K562 (cell line): ENCODE measurements at regions not wholly inside any gene's neighbourhood (a gene's known extent, or its start where the extent isn't known, plus 50 kb on each side); places are given as distances from the start of the nearest gene placed in this dataset.

Experiments
- ATAC-seq: fragments of 200-7000 bp; cut with Tn5 transposase; 3 replicates; pipeline ENCODE4 v1.9.1; 2020; ENCODE audit warnings: moderate library complexity
- BruUV-seq: library from RNA; stranded (reverse); fragments of 400-500 nt; replicated peaks from 2 replicates; lab custom pipeline; 2021; lab: Mats Ljungman, UMichigan
- CTCF ChIA-PET: fragments of 300-600 bp; formaldehyde crosslinking; extraction: SDS; loops from one replicate; lab custom pipeline; 2021; ENCODE audit warnings: low intra/inter-chr PET ratio; lab: Yijun Ruan, JAX
- POLR2A ChIA-PET: fragments of 300-600, 350-650 bp; sonication (Branson Sonifier 250); formaldehyde crosslinking; extraction: SDS; loops from one replicate; lab custom pipeline; 2021; ENCODE audit warnings: antibody characterized with exemption, inconsistent platforms; lab: Yijun Ruan, JAX
- DNase-seq, 4 experiments: peaks; one replicate each; pipeline versions ENCODE4 v3.0.0 to v3.0.0-alpha.2; 2011 to 2018; ENCODE audit warnings: low spot score in 3 of 4, mixed read lengths in 3 of 4; ENCODE audit errors: extremely low read depth in 1 of 4
- FAIRE-seq: peaks from 2 replicates; lab custom pipeline; 2011; peaks lifted over from hg19 to GRCh38; lab: Jason Lieb, UNC
- H2AFZ ChIP-seq: 2 replicates; pipeline ENCODE4 v1.6.0; 2011; ENCODE audit warnings: low read depth, low read length, control low read depth, inconsistent platforms
- H3K27ac ChIP-seq: fragments of 200-600 bp; 3 replicates; pipeline ENCODE4 v1.8.0; 2011; ENCODE audit warnings: low read depth, mild to moderate bottlenecking, control low read depth, inconsistent platforms, low read length, moderate library complexity, mixed read lengths; ENCODE audit errors: extremely low read depth
- H3K27me3 ChIP-seq, 2 experiments: fragments of 300-600 bp in 1 of 2; 2 replicates in 1 of 2; 3 replicates in 1 of 2; pipeline versions ENCODE4 v1.6.0 to v1.8.0; 2011; ENCODE audit warnings: inconsistent platforms in 2 of 2, low read length in 2 of 2, mild to moderate bottlenecking in 1 of 2, mixed read lengths in 1 of 2, moderate library complexity in 1 of 2; ENCODE audit not compliant: control insufficient read depth in 2 of 2, insufficient read depth in 2 of 2
- H3K36me3 ChIP-seq: fragments of 300-600 bp; 3 replicates; pipeline ENCODE4 v1.8.0; 2011; ENCODE audit warnings: mild to moderate bottlenecking, low read length, inconsistent platforms; ENCODE audit not compliant: control insufficient read depth, insufficient read depth
- H3K4me1 ChIP-seq, 2 experiments: fragments of 200-600 bp in 1 of 2; replicated peaks in 1 of 2; 2 replicates in 1 of 2; 3 replicates in 1 of 2; pipeline versions ENCODE4 v1.5.1 to v1.8.0; 2011; ENCODE audit warnings: inconsistent platforms in 2 of 2, low read length in 2 of 2, mild to moderate bottlenecking in 1 of 2, mixed read lengths in 1 of 2, moderate library complexity in 1 of 2; ENCODE audit not compliant: control insufficient read depth in 2 of 2, insufficient read depth in 2 of 2
- H3K4me2 ChIP-seq: 2 replicates; pipeline ENCODE4 v1.6.1; 2011; ENCODE audit warnings: low read length, control low read depth, inconsistent platforms, mixed read lengths; ENCODE audit not compliant: insufficient read depth
- H3K4me3 ChIP-seq: fragments of 200-600 bp; sonication (generic), shearing (Covaris generic); 2 replicates; pipeline ENCODE4 v1.5.1; 2016; ENCODE audit warnings: control low read depth, inconsistent platforms
- H3K79me2 ChIP-seq: fragments of 200-600 bp; 3 replicates; pipeline ENCODE4 v1.8.0; 2011; ENCODE audit warnings: low read length, inconsistent platforms; ENCODE audit not compliant: control insufficient read depth, insufficient read depth
- H3K9ac ChIP-seq, 2 experiments: 2 replicates each; pipeline versions ENCODE4 v1.6.0 to v1.6.1; 2011; ENCODE audit warnings: low read depth in 2 of 2, low read length in 2 of 2, control low read depth in 1 of 2, inconsistent platforms in 1 of 2, mild to moderate bottlenecking in 1 of 2, mixed read lengths in 1 of 2; ENCODE audit not compliant: insufficient read depth in 1 of 2
- H3K9me1 ChIP-seq: one replicate; pipeline ENCODE4 v1.6.0; 2011; ENCODE audit warnings: inconsistent platforms, mild to moderate bottlenecking, low read length, moderate library complexity; ENCODE audit not compliant: control insufficient read depth, insufficient read depth
- H3K9me3 ChIP-seq: replicated peaks from 2 replicates; pipeline ENCODE4 v1.5.1; 2011; ENCODE audit warnings: low read depth, low read length, inconsistent platforms; ENCODE audit not compliant: control insufficient read depth, insufficient read depth
- H4K20me1 ChIP-seq: replicated peaks from 2 replicates; pipeline ENCODE4 v1.6.1; 2011; ENCODE audit warnings: low read length, inconsistent platforms, mixed read lengths; ENCODE audit not compliant: control insufficient read depth, insufficient read depth
- BRD9 ChIP-seq: fragments of 450-650 bp; IDR thresholded peaks from 2 replicates; pipeline ENCODE4 v1.6.1; 2018; ENCODE audit warnings: low read depth; ENCODE audit not compliant: partially characterized antibody
- CBX5 ChIP-seq: IDR thresholded peaks from 2 replicates; pipeline ENCODE4 v1.6.1; 2014; ENCODE audit warnings: low read depth, borderline replicate concordance
- DPF2 ChIP-seq: fragments of 450-650 bp; IDR thresholded peaks from 2 replicates; pipeline ENCODE4 v1.6.1; 2016
- EWSR1 ChIP-seq: fragments of 450-650 bp; IDR thresholded peaks from 2 replicates; pipeline ENCODE4 v1.6.1; 2018; ENCODE audit warnings: borderline replicate concordance, mild to moderate bottlenecking, low read depth, moderate library complexity; ENCODE audit not compliant: partially characterized antibody
- FOXK2 ChIP-seq, 2 experiments: fragments of 450-650 bp; IDR thresholded peaks in 1 of 2; conservative IDR thresholded peaks in 1 of 2; 2 replicates each; pipeline ENCODE4 v1.6.1; 2016; ENCODE audit warnings: low read depth in 2 of 2, mild to moderate bottlenecking in 1 of 2
- MCM3 ChIP-seq: fragments of 450-650 bp; IDR thresholded peaks from 2 replicates; pipeline ENCODE4 v1.6.1; 2016
- MEF2A ChIP-seq: IDR thresholded peaks from 2 replicates; pipeline ENCODE4 v1.6.1; 2011; ENCODE audit warnings: low read depth, mild to moderate bottlenecking, low read length, moderate library complexity; ENCODE audit not compliant: control insufficient read depth
- POLR3G ChIP-seq: IDR thresholded peaks from 2 replicates; pipeline ENCODE4 v1.6.1; 2011; ENCODE audit not compliant: insufficient read length, insufficient replicate concordance; ENCODE audit errors: extremely low read depth
- SMARCB1 ChIP-seq: IDR thresholded peaks from 2 replicates; pipeline ENCODE4 v1.6.1; 2011; ENCODE audit warnings: improper control_type of control experiment, low read depth; ENCODE audit not compliant: insufficient read length
- TAF1 ChIP-seq: IDR thresholded peaks from 2 replicates; pipeline ENCODE4 v1.6.1; 2011; ENCODE audit warnings: mild to moderate bottlenecking, low read length, moderate library complexity; ENCODE audit not compliant: insufficient read depth, control insufficient read depth, severe bottlenecking; ENCODE audit errors: extremely low read depth
- ZNF12 ChIP-seq: sonication (generic); formaldehyde crosslinking; IDR thresholded peaks from 2 replicates; pipeline ENCODE4 v1.4.0; 2020; ENCODE audit warnings: mild to moderate bottlenecking, missing genetic modification reagents
- ZNF134 ChIP-seq: fragments of 250-450 bp; sonication (Bioruptor Pico); conservative IDR thresholded peaks from 2 replicates; pipeline ENCODE4 v1.4.0; 2020
- ZNF197 ChIP-seq: fragments of 200-800 bp; sonication (Bioruptor generic); IDR thresholded peaks from 2 replicates; pipeline ENCODE4 v1.6.1; 2016; ENCODE audit warnings: low read depth, missing genetic modification characterization, missing compliant biosample characterization
- ZNF347 ChIP-seq: fragments of 450-650 bp; formaldehyde crosslinking; IDR thresholded peaks from 2 replicates; pipeline ENCODE4 v1.4.0; 2020; ENCODE audit warnings: low read depth, mild to moderate bottlenecking, moderate library complexity
- ZNF57 ChIP-seq: fragments of 450-650 bp; formaldehyde crosslinking; IDR thresholded peaks from 2 replicates; pipeline ENCODE4 v1.4.0; 2020; ENCODE audit warnings: mild to moderate bottlenecking, moderate library complexity
- ZNF830 ChIP-seq: fragments of 250-450 bp; sonication (Bioruptor Pico); IDR thresholded peaks from 2 replicates; pipeline ENCODE4 v1.5.0; 2021; ENCODE audit warnings: mild to moderate bottlenecking
- WGBS: fragments of 100-300 bp; shearing (Covaris generic); methylation state at CpG from one replicate; pipeline ENCODE4 v1.1.6; 2016; ENCODE audit warnings: low coverage, mixed read lengths; ENCODE audit not compliant: insufficient coverage; ENCODE audit errors: missing lambda C conversion rate; 5-methylcytosine and 5-hydroxymethylcytosine counted together
- in situ Hi-C: fragments of 300-500 bp; cut with MboI; formaldehyde crosslinking; loops from 4 replicates; pipeline ENCODE4 v1.15.0; 2018; ENCODE audit warnings: inconsistent platforms, mixed read lengths
- intact Hi-C: fragments of 100-400 bp; cut with micrococcal nuclease; formaldehyde crosslinking; loops from 2 replicates; pipeline ENCODE4 v1.14.2; 2022
- TF ChIP-seq, protein P1 (sequence below): fragments of 250-450 bp; sonication (Bioruptor Pico); IDR thresholded peaks from 2 replicates; pipeline ENCODE4 v1.5.1; 2021; ENCODE audit warnings: mild to moderate bottlenecking
- TF ChIP-seq, protein P2 (sequence below): fragments of 450-650 bp; formaldehyde crosslinking; IDR thresholded peaks from 2 replicates; pipeline ENCODE4 v1.4.0; 2020; ENCODE audit warnings: mild to moderate bottlenecking, mixed read lengths

DNA sequence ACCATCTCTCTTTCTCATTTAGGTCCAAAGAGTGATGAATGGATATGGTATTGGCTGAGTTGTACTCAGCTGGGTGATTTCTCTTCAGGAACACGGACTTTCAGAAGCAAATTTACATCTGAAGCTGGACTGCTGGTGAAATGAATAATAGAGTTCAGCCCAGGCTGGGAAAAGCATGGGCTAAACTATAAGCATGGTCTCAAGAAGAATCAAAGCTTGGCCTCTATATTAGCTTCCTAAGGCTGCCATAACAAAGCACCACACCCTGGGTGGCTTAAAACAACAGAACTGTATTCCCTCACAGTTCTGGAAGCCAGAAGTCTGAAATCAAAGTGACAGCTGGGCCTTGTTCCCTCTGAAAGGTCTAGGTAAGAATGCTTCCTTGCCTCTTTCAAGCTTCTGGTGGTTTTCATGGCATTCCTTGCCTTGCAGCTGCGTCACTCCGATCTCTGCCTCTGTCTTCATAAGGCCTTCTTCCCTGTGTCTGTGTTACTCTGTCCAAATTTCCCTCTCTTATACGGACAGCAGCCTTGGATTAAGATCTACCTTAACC lies 89.8 kb upstream of the CES5A start (continued):
- TF ChIP-seq MEF2A (no peak), ZNF57 (CRISPR knock-in tag) (no peak), ZNF347 (CRISPR knock-in tag) (no peak), TAF1 (no peak)
- TF ChIP-seq, protein P1, sequence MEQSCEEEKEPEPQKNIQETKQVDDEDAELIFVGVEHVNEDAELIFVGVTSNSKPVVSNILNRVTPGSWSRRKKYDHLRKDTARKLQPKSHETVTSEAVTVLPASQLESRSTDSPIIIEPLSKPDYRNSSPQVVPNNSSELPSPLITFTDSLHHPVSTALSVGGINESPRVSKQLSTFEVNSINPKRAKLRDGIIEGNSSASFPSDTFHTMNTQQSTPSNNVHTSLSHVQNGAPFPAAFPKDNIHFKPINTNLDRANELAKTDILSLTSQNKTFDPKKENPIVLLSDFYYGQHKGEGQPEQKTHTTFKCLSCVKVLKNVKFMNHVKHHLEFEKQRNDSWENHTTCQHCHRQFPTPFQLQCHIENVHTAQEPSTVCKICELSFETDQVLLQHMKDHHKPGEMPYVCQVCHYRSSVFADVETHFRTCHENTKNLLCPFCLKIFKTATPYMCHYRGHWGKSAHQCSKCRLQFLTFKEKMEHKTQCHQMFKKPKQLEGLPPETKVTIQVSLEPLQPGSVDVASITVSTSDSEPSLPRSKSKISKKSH (CRISPR knock-in tag), result no peak
- TF ChIP-seq, protein P2, sequence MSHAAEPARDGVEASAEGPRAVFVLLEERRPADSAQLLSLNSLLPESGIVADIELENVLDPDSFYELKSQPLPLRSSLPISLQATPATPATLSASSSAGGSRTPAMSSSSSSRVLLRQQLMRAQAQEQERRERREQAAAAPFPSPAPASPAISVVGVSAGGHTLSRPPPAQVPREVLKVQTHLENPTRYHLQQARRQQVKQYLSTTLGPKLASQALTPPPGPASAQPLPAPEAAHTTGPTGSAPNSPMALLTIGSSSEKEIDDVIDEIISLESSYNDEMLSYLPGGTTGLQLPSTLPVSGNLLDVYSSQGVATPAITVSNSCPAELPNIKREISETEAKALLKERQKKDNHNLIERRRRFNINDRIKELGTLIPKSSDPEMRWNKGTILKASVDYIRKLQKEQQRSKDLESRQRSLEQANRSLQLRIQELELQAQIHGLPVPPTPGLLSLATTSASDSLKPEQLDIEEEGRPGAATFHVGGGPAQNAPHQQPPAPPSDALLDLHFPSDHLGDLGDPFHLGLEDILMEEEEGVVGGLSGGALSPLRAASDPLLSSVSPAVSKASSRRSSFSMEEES (CRISPR knock-in tag), result no peak

DNA sequence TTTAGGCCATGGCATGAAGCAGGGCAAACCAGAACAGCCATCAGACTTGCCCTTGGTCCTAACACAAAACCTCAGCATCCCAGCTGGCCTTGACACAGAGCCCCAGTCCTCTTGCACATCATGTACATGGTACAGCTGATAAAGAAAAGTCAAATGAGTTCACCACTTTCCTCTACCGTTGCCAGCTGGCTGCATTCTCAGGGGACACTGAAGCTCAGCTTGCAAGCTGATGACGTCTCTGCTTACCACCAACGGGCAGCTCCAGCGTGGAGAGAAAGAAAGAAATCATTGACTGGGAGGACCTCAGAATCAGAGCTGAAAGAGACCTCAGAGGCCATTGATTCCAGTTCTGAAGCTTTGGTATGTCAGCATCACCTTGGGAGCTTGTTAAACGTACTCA lies 80.7 kb upstream of the CES5A start:
- H3K27ac ChIP-seq, result no peak overlapping the region
- no peaks in the 10 kb centered on the region for H3K79me2 ChIP-seq
- 1% methylated on average over 5 of the region's 5 CpGs for WGBS
- no peak for FAIRE-seq
- no peaks in the 10 kb centered on the region for H3K9me1 ChIP-seq
- H3K4me3 ChIP-seq, result no peak overlapping the region
- no peak for ATAC-seq
- H4K20me1 ChIP-seq, result no peaks in the 10 kb centered on the region; the same call in 1 of the 2 replicates
- no peaks in the 10 kb centered on the region; a peak in 1 of 5 replicates for H3K4me1 ChIP-seq
- no TSS peak for BruUV-seq
- no peak overlapping the region for H3K4me2 ChIP-seq
- H3K36me3 ChIP-seq, result no peaks in the 10 kb centered on the region
- ChIA-PET CTCF (no interaction called here), POLR2A (no interaction called here)
- in situ Hi-C loops (no loop called here), intact Hi-C loops (no loop called here)
- DNase-seq, result no peak
- no peak overlapping the region for H3K9ac ChIP-seq
- no peaks in the 10 kb centered on the region for H3K27me3 ChIP-seq
- H2AFZ ChIP-seq, result no peak overlapping the region
- H3K9me3 ChIP-seq, result no peaks in the 10 kb centered on the region
- TF ChIP-seq ZNF134 (CRISPR knock-in tag) (no peak), DPF2 (no peak), ZNF12 (CRISPR knock-in tag) (no peak), EWSR1 (no peak), POLR3G (no peak), FOXK2 (conservative IDR thresholded peaks at IDR 0.05 in 1 of 2, IDR thresholded peaks at IDR 0.05 in 1 of 2; ENCODE audit: low read depth in 2 of 2) (no peak), SMARCB1 (no peak), MCM3 (no peak), CBX5 (no peak), ZNF830 (CRISPR knock-in tag) (no peak), BRD9 (no peak), ZNF197 (no peak)
